H9 (cell line): ENCODE measurements at regions not wholly inside any gene's neighbourhood (a gene's known extent, or its start where the extent isn't known, plus 50 kb on each side); places are given as distances from the start of the nearest gene placed in this dataset.

Experiments
- DNase-seq: peaks from one replicate; pipeline ENCODE4 v3.0.0-alpha.2; 2017
- H2AFZ ChIP-seq: one replicate; pipeline ENCODE4 v1.6.1; 2013; ENCODE audit warnings: mild to moderate bottlenecking, low read length, control low read depth, moderate library complexity
- H2AK5ac ChIP-seq: 2 replicates; pipeline ENCODE4 v1.6.1; 2013; ENCODE audit warnings: low read length, control low read depth, mixed read lengths; ENCODE audit not compliant: insufficient read length
- H2BK120ac ChIP-seq: one replicate; pipeline ENCODE4 v1.6.1; 2013; ENCODE audit warnings: low read depth, mild to moderate bottlenecking, low read length, control low read depth, inconsistent platforms; ENCODE audit not compliant: poor library complexity, severe bottlenecking
- H2BK12ac ChIP-seq: 2 replicates; pipeline ENCODE4 v1.6.1; 2013; ENCODE audit warnings: low read length, control low read depth, mixed read lengths, low read depth; ENCODE audit not compliant: insufficient read length
- H2BK15ac ChIP-seq: 2 replicates; pipeline ENCODE4 v1.6.1; 2013; ENCODE audit warnings: low read depth, low read length, control low read depth
- H2BK20ac ChIP-seq: one replicate; pipeline ENCODE4 v1.6.1; 2013; ENCODE audit warnings: low read depth, mild to moderate bottlenecking, low read length, control low read depth, inconsistent platforms; ENCODE audit not compliant: poor library complexity, severe bottlenecking
- H2BK5ac ChIP-seq: 2 replicates; pipeline ENCODE4 v1.6.1; 2013; ENCODE audit warnings: low read length, control low read depth, mixed read lengths; ENCODE audit not compliant: insufficient read length
- H3K14ac ChIP-seq: 2 replicates; pipeline ENCODE4 v1.6.1; 2013; ENCODE audit warnings: low read length, control low read depth; ENCODE audit not compliant: insufficient read depth
- H3K18ac ChIP-seq: 2 replicates; pipeline ENCODE4 v1.6.1; 2013; ENCODE audit warnings: low read depth, mild to moderate bottlenecking, mixed read lengths, low read length, control low read depth; ENCODE audit not compliant: insufficient read length
- H3K23ac ChIP-seq: 2 replicates; pipeline ENCODE4 v1.6.1; 2013; ENCODE audit warnings: low read length, control low read depth, mixed read lengths, low read depth; ENCODE audit not compliant: insufficient read length
- H3K23me2 ChIP-seq: 2 replicates; pipeline ENCODE4 v1.6.1; 2013; ENCODE audit warnings: low read depth, mild to moderate bottlenecking, mixed read lengths, low read length, control low read depth; ENCODE audit not compliant: insufficient read length, poor library complexity, severe bottlenecking
- H3K27ac ChIP-seq: 2 replicates; pipeline ENCODE4 v1.5.1; 2013; ENCODE audit warnings: low read length, control low read depth, mixed read lengths, low read depth; ENCODE audit not compliant: insufficient read length
- H3K27me3 ChIP-seq: 2 replicates; pipeline ENCODE4 v1.6.1; 2013; ENCODE audit warnings: low read length, control low read depth, inconsistent platforms; ENCODE audit not compliant: insufficient read depth
- H3K4ac ChIP-seq: 2 replicates; pipeline ENCODE4 v1.6.1; 2013; ENCODE audit warnings: low read depth, mild to moderate bottlenecking, control low read depth, inconsistent platforms, low read length, moderate library complexity
- H3K4me1 ChIP-seq: 2 replicates; pipeline ENCODE4 v1.6.1; 2013; ENCODE audit warnings: low read length, control low read depth, inconsistent platforms; ENCODE audit not compliant: insufficient read depth
- H3K4me2 ChIP-seq: 2 replicates; pipeline ENCODE4 v1.6.1; 2013; ENCODE audit warnings: low read length, control low read depth, mixed read lengths; ENCODE audit not compliant: insufficient read length, insufficient read depth
- H3K56ac ChIP-seq: 2 replicates; pipeline ENCODE4 v1.6.1; 2013; ENCODE audit warnings: low read depth, mild to moderate bottlenecking, mixed read lengths, low read length, control low read depth; ENCODE audit not compliant: insufficient read length
- H3K79me1 ChIP-seq: 2 replicates; pipeline ENCODE4 v1.6.1; 2013; ENCODE audit warnings: low read depth, mild to moderate bottlenecking, moderate library complexity, low read length, control low read depth, inconsistent platforms; ENCODE audit not compliant: insufficient read depth, poor library complexity, severe bottlenecking
- H3K79me2 ChIP-seq: 2 replicates; pipeline ENCODE4 v1.6.1; 2013; ENCODE audit warnings: low read length, control low read depth, inconsistent platforms; ENCODE audit not compliant: insufficient read depth
- H3K9ac ChIP-seq: 2 replicates; pipeline ENCODE4 v1.6.1; 2013; ENCODE audit warnings: low read length, control low read depth, mixed read lengths; ENCODE audit not compliant: insufficient read length; ENCODE audit errors: extremely low read depth
- H3K9me3 ChIP-seq: one replicate; pipeline ENCODE4 v1.6.1; 2013; ENCODE audit warnings: low read depth, low read length, inconsistent platforms; ENCODE audit not compliant: control insufficient read depth
- H3T11ph ChIP-seq: one replicate; pipeline ENCODE4 v1.6.1; 2013; ENCODE audit warnings: mild to moderate bottlenecking, low read length, control low read depth, inconsistent platforms
- H4K20me1 ChIP-seq: one replicate; pipeline ENCODE4 v1.6.1; 2013; ENCODE audit not compliant: control insufficient read depth, insufficient read length, insufficient read depth
- H4K5ac ChIP-seq: 2 replicates; pipeline ENCODE4 v1.6.1; 2013; ENCODE audit warnings: low read depth, mild to moderate bottlenecking, mixed read lengths, low read length, control low read depth; ENCODE audit not compliant: insufficient read length
- H4K8ac ChIP-seq: replicated peaks from 2 replicates; pipeline ENCODE4 v1.6.1; 2013; ENCODE audit warnings: low read length, control low read depth, mixed read lengths, low read depth; ENCODE audit not compliant: insufficient read length
- H4K91ac ChIP-seq: 2 replicates; pipeline ENCODE4 v1.6.1; 2013; ENCODE audit warnings: low read depth, mild to moderate bottlenecking, moderate library complexity, mixed read lengths, low read length, control low read depth; ENCODE audit not compliant: insufficient read length
- H3K27ac Mint-ChIP-seq, 3 experiments: 2 replicates in 2 of 3; 3 replicates in 1 of 3; pipeline ENCODE4 v1.8.0; 2020 to 2021; ENCODE audit warnings: mixed read lengths in 3 of 3, mild to moderate bottlenecking in 1 of 3, moderate library complexity in 1 of 3
- H3K27me3 Mint-ChIP-seq: 2 replicates; pipeline ENCODE4 v1.8.0; 2021; ENCODE audit warnings: low read depth, mild to moderate bottlenecking, moderate library complexity, mixed read lengths
- H3K36me3 Mint-ChIP-seq, 3 experiments: 2 replicates in 2 of 3; 3 replicates in 1 of 3; pipeline ENCODE4 v1.8.0; 2020 to 2021; ENCODE audit warnings: low read depth in 3 of 3, mixed read lengths in 3 of 3; ENCODE audit not compliant: insufficient read depth in 1 of 3
- H3K4me1 Mint-ChIP-seq, 2 experiments: 2 replicates each; pipeline ENCODE4 v1.8.0; 2020; ENCODE audit warnings: mixed read lengths in 2 of 2
- H3K4me3 Mint-ChIP-seq, 2 experiments: 2 replicates in 1 of 2; 3 replicates in 1 of 2; pipeline ENCODE4 v1.8.0; 2020 to 2021; ENCODE audit warnings: mild to moderate bottlenecking in 2 of 2, mixed read lengths in 2 of 2, moderate library complexity in 1 of 2
- H3K9me3 Mint-ChIP-seq, 2 experiments: 2 replicates in 1 of 2; 3 replicates in 1 of 2; pipeline ENCODE4 v1.8.0; 2020; ENCODE audit warnings: mild to moderate bottlenecking in 2 of 2, mixed read lengths in 2 of 2, moderate library complexity in 1 of 2
- CTCF ChIP-seq: fragments of 200-600 bp; sonication (generic); conservative IDR thresholded peaks from 3 replicates; pipeline ENCODE4 v1.8.0; 2021; ENCODE audit warnings: antibody characterized with exemption, mild to moderate bottlenecking

- Mint-ChIP-seq H3K9me3 (peaks cover 12 to 16% of the 10 kb centered on the region in 2 experiments), H3K4me1 (peaks cover 23 to 34% of the 10 kb centered on the region in 2 experiments)
Observed at GRCh38 chr11:103637831-103638230, 398.6 kb upstream of the DDI1 start.

More at GRCh38 chr11:103637831-103638230, 398.6 kb upstream of the DDI1 start:
- Histone ChIP-seq H3K9me3 (no peaks in the 10 kb centered on the region), H3K4me1 (peaks cover 2% of the 10 kb centered on the region; the same call in 1 of the 2 replicates), H2AK5ac (no peak overlapping the region), H2AFZ (no peak overlapping the region), H3K23me2 (no peaks in the 10 kb centered on the region), H3K23ac (no peak overlapping the region), H3T11ph (no peak overlapping the region), H3K14ac (no peak overlapping the region), H2BK15ac (no peak overlapping the region), H4K91ac (no peak overlapping the region), H3K4me2 (no peak overlapping the region), H2BK5ac (no peak overlapping the region), H4K8ac (no peak overlapping the region), H4K20me1 (no peaks in the 10 kb centered on the region), H3K4ac (no peak overlapping the region), H3K79me2 (no peaks in the 10 kb centered on the region), H3K79me1 (no peaks in the 10 kb centered on the region), H3K27ac (no peak overlapping the region), H2BK20ac (no peak overlapping the region), H3K56ac (no peak overlapping the region), H3K9ac (no peak overlapping the region), H3K27me3 (no peaks in the 10 kb centered on the region), H2BK120ac (no peak overlapping the region), H4K5ac (no peak overlapping the region), H3K18ac (no peak overlapping the region), H2BK12ac (no peak overlapping the region)
- peaks cover 0 to 14% (median 11%) of the 10 kb centered on the region in 3 experiments; a peak in 5 of 7 replicates for H3K36me3 Mint-ChIP-seq
- H3K27me3 Mint-ChIP-seq, result no peaks in the 10 kb centered on the region
- TF ChIP-seq CTCF, result no peak
- no peak overlapping the region for H3K4me3 Mint-ChIP-seq
- peak overlapping the region in 2 of 3 experiments; percentile 9 to 16; a peak in 1 of 7 replicates for H3K27ac Mint-ChIP-seq
- no peak for DNase-seq
